ENCODE measurements at regions not wholly inside any gene's neighbourhood (a gene's known extent, or its start where the extent isn't known, plus 50 kb on each side); places are given as distances from the start of the nearest gene placed in this dataset.

GRCh38 chr5:113682497-113683136 lies 169.1 kb downstream of the YTHDC2 start:
- no peak overlapping the region for H2AFZ ChIP-seq (ENCODE audit: insufficient read depth, low read depth, low read length, poor library complexity, severe bottlenecking)
- H3K4me2 ChIP-seq (replicated peaks; ENCODE audit: low read depth, low read length, poor library complexity, severe bottlenecking), result no peak overlapping the region
- POLR2A ChIA-PET, result no interaction called here
- H3K79me2 ChIP-seq (ENCODE audit: control insufficient read depth, insufficient read depth, low read length), result no peaks in the 10 kb centered on the region
- no peak overlapping the region for H3K9ac ChIP-seq (ENCODE audit: low read length)
- Mint-ChIP-seq H3K4me3 (no peak overlapping the region), H3K9me3 (ENCODE audit: insufficient read depth) (no peaks in the 10 kb centered on the region), H3K27me3 (no peaks in the 10 kb centered on the region), H3K4me1 (no peaks in the 10 kb centered on the region), H3K27ac (no peak overlapping the region)
- DNase-seq (no peak), ATAC-seq (ENCODE audit: low read depth) (no peak)
- no peaks in the 10 kb centered on the region for H3K27me3 ChIP-seq (replicated peaks in 1 of 4; ENCODE audit: control extremely low read depth in 1 of 4, control insufficient read depth in 3 of 4, insufficient read depth in 4 of 4, low read length in 3 of 4)
- intact Hi-C loops (cut with micrococcal nuclease), result no loop called here
- CTCF ChIA-PET, result interaction anchor here (3.8 kb wide), 1 partner anchor 768 kb away, joined by 16 read pairs; no protein-coding TSS in a partner anchor
- no peak overlapping the region for H3K4me3 ChIP-seq (ENCODE audit: control extremely low read depth in 1 of 5, extremely low read depth in 1 of 5, insufficient read depth in 1 of 5, low read depth in 2 of 5, low read length in 4 of 5)
- H3K9me3 ChIP-seq (ENCODE audit: control extremely low read depth in 1 of 3, control insufficient read depth in 2 of 3, insufficient read depth in 1 of 3, low read length in 2 of 3), result no peaks in the 10 kb centered on the region
- no peaks in the 10 kb centered on the region for H3K36me3 ChIP-seq (replicated peaks in 1 of 2; ENCODE audit: control extremely low read depth in 1 of 2, control insufficient read depth in 1 of 2, extremely low read depth in 1 of 2, insufficient read depth in 2 of 2, low read length in 1 of 2)
- no peaks in the 10 kb centered on the region for H3K4me1 ChIP-seq (ENCODE audit: control insufficient read depth in 2 of 2, insufficient read depth in 2 of 2, low read length in 2 of 2)
- WGBS (ENCODE audit: insufficient coverage), result 85% methylated on average over 2 of the region's 7 CpGs
- TF ChIP-seq CTCF (IDR thresholded peaks at IDR 0.05) (no peak), EZH2 (IDR thresholded peaks at IDR 0.05; ENCODE audit: borderline replicate concordance, insufficient read depth, low read depth, low read length, poor library complexity, severe bottlenecking) (no peak)
- no peak overlapping the region for H3K27ac ChIP-seq (ENCODE audit: low read length in 2 of 2)
- no peaks in the 10 kb centered on the region for H4K20me1 ChIP-seq (ENCODE audit: control insufficient read depth, insufficient read depth, low read length, poor library complexity, severe bottlenecking)

GRCh38 chr5:113683211-113683610 lies 169.7 kb downstream of the YTHDC2 start:
- no peak for DNase-seq
- H4K20me1 ChIP-seq (ENCODE audit: control insufficient read depth, insufficient read depth, low read length, poor library complexity, severe bottlenecking), result no peaks in the 10 kb centered on the region

More at GRCh38 chr5:113683211-113683610, 169.7 kb downstream of the YTHDC2 start:
- H3K4me3 ChIP-seq (ENCODE audit: control extremely low read depth in 1 of 5, extremely low read depth in 1 of 5, insufficient read depth in 1 of 5, low read depth in 2 of 5, low read length in 4 of 5), result no peak overlapping the region
- Mint-ChIP-seq H3K9me3 (ENCODE audit: insufficient read depth) (no peaks in the 10 kb centered on the region), H3K27me3 (no peaks in the 10 kb centered on the region), H3K4me3 (no peak overlapping the region), H3K4me1 (no peaks in the 10 kb centered on the region), H3K27ac (no peak overlapping the region)
- WGBS (ENCODE audit: insufficient coverage), result 83% methylated on average over 2 of the region's 2 CpGs
- ChIA-PET CTCF (no interaction called here), POLR2A (no interaction called here)
- intact Hi-C loops (cut with micrococcal nuclease), result no loop called here
- no peaks in the 10 kb centered on the region for H3K79me2 ChIP-seq (ENCODE audit: control insufficient read depth, insufficient read depth, low read length)
- no peak overlapping the region for H3K9ac ChIP-seq (ENCODE audit: low read length)
- no peaks in the 10 kb centered on the region for H3K4me1 ChIP-seq (ENCODE audit: control insufficient read depth in 2 of 2, insufficient read depth in 2 of 2, low read length in 2 of 2)
- H3K4me2 ChIP-seq (replicated peaks; ENCODE audit: low read depth, low read length, poor library complexity, severe bottlenecking), result no peak overlapping the region
- H3K27me3 ChIP-seq (replicated peaks in 1 of 4; ENCODE audit: control extremely low read depth in 1 of 4, control insufficient read depth in 3 of 4, insufficient read depth in 4 of 4, low read length in 3 of 4), result no peaks in the 10 kb centered on the region
- H3K9me3 ChIP-seq (ENCODE audit: control extremely low read depth in 1 of 3, control insufficient read depth in 2 of 3, insufficient read depth in 1 of 3, low read length in 2 of 3), result no peaks in the 10 kb centered on the region
- ATAC-seq (ENCODE audit: low read depth), result no peak
- TF ChIP-seq CTCF (IDR thresholded peaks at IDR 0.05), result no peak
- no peaks in the 10 kb centered on the region for H3K36me3 ChIP-seq (replicated peaks in 1 of 2; ENCODE audit: control extremely low read depth in 1 of 2, control insufficient read depth in 1 of 2, extremely low read depth in 1 of 2, insufficient read depth in 2 of 2, low read length in 1 of 2)
- no peak overlapping the region for H3K27ac ChIP-seq (ENCODE audit: low read length in 2 of 2)
- no peak overlapping the region for H2AFZ ChIP-seq (ENCODE audit: insufficient read depth, low read depth, low read length, poor library complexity, severe bottlenecking)

Data from B cell (primary cell).